HG02973 (cell line): ENCODE measurements at regions not wholly inside any gene's neighbourhood (a gene's known extent, or its start where the extent isn't known, plus 50 kb on each side); places are given as distances from the start of the nearest gene placed in this dataset.

Experiments used
- ATAC-seq: cut with Tn5 transposase; IDR thresholded peaks from one replicate; pipeline ENCODE4 v1.9.1; 2021; ENCODE audit warnings: moderate library complexity; ENCODE audit not compliant: unreplicated experiment

GRCh38 chr3:107992976-107993684, 97.7 kb downstream of the CD47 start:
- no peak for ATAC-seq

GRCh38 chr3:107990926-107991325, 99.9 kb downstream of the CD47 start:
- ATAC-seq, result no peak

GRCh38 chr3:107990433-107990832, 100.4 kb downstream of the CD47 start:
- ATAC-seq, result no peak

DNA sequence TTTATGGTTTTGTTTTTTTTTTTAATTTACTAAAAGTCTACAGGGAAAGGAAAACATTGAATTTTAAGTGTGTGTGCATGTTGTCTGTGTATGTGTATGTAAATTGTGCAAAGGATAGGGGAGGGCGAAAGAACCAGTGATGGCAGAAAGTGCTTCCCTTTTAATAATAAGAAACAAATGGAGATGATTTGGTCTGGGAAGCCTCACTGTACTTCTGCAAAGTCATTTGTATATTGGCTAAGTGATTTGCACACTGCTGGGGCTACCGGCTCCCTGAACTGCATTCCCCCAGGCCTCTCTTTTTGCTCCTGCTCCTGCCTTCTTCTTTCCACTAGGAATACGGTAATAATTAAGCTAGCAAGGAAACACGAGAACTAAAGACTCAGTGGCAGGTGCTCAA, 101.2 kb downstream of the CD47 start:
- no peak for ATAC-seq

DNA sequence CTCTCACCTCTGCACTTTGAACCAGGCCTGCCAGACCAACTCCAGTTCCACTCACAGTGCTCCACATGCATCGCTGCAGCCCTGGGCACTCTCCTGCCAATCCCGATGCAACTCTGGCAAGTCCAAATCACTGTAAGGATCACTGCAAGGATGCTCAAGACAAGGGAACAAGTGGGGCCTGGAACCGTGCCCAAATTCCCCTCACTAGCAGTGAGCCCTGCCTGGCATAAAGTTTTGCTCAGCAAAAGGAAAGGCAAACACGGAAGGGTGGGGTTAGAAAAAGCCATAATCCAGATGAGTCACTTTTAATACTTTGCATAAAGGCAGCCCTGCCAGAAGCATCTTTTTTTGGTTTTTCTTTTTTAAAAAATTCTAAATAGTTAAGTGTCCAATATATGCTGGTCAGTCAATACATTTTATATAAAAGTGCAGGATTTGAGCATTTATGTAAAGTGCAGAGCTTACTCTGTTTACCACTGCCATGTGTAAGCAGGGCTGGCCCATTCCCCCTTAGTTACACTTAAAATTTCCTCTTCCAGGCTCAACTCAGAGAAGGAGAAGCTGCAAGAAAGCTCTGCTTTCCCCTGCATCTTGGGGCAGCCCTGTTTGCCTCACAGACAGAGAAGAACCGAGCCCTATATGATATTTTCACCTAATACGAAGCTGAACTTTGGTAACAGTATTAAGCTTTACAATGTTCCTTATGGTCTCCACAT, 102.2 kb downstream of the CD47 start:
- ATAC-seq, result no peak

- no peak for ATAC-seq
Observed at GRCh38 chr3:107987036-107987939, 103.5 kb downstream of the CD47 start.

DNA sequence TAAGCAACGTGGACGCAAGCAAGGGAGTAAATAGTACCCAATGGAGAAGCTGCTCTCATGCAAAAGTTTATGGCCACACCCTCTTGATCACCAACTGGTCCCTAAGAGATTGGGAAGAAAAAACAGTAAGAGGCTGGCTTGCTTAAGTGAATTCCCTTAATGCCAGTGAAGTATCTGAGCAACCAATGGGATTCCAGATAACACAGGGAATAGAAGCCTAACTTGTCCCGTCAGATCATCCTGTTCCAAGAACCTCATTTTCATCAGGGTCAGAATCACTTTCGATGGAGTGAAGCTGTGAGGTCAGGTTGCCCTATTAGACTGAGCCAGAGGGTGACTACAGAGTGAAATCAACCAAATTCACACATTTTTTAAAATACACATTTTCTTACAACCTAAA, 104.3 kb downstream of the CD47 start:
- ATAC-seq, result no peak

GRCh38 chr3:107985496-107985895, 105.3 kb downstream of the CD47 start:
- peak; percentile 99 for ATAC-seq

- no peak for ATAC-seq
Observed at GRCh38 chr3:107983247-107983646, 107.6 kb downstream of the CD47 start.

DNA sequence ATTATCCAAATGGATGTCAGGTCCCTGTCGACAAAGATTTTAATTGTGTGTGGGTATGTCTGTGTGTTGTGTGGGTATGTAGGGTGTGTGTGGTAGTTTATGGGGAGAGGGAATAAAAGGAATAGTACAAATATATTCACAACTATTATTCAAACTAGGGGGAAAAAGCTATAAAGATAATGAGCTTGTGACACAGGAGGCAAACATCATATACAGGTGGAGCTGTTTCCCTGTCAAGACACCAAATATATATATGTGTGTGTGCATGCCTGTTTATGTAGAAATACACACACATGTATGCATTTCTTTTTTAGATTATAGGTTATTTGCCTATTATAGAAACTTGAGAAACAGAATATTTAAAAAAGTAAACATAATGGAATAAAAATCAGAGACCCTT, 108.7 kb downstream of the CD47 start:
- ATAC-seq, result no peak

GRCh38 chr3:107981471-107982111, 109.2 kb downstream of the CD47 start:
- ATAC-seq, result no peak

- no peak for ATAC-seq
Observed at GRCh38 chr3:107979538-107979937, 111.3 kb downstream of the CD47 start.

DNA sequence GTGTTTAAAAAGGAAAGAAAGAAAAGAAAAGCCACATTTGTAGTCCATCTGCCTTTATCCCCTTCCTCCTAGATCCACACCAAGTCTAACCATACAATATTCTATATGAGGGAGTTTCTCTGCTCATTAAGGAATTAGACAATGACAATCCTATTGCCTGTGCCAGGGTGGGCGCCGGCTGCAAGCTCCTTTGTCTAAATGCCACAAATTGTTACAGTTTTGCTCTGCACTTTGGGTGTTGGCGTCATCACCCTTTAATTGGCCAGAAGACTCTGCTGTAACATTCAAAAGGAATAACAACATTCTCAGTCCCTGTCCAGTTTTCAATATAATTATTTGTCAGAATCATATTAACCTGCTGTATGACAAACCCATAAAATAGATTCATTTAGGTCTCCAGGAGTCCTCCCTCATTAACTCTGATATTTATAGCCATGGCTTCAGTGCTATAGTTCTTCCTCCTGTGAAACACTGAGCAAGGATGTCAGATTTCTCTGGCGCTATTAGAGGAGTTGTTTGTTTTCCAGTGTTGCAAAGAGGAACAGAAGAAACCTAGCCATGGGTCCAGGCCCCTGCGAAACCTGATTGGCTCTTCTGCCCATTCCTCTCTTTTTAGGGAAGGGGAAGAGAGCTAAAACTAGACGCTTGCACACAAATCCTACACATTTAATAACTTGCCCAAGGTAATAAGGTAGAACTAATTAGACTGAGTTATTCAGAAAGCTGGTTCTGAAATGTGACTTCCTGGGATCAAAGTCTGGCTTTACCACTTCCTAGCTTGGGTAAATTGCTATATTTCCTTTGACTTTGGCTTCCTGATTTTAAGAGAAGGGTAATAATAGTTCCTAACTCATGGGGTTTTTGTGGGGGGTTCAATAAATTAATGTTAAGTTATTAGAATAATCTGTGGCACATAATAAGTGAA, 112.4 kb downstream of the CD47 start:
- ATAC-seq, result no peak

- no peak for ATAC-seq
Observed at GRCh38 chr3:107977221-107978130, 113.4 kb downstream of the CD47 start.

DNA sequence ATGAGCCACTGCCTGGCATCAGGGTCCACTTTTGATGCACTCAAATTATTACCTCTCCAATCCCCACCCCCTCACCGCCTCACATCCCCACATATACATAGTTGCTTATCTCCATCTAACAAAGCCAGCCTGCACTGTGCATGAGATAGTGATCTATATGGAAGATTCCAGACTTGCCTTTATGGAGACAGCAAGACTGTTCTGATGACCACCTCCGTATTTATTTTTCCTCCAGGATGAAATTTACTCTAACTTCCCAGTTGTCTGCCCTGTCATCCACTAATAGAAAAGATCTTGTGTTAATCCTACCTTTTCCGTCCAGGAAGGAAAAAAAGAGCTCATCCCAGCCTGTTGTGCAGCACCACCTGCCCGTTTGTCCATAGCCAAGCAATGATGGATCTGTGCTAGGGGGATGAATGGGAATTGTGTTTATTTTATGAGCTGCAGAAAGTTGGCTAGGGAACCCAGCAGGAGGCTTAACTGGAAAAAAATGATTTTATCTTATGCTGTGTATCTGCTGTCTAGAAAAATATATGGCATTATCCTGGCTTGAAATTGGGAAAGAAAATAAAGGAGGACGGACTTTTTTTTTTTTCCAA, 114.5 kb downstream of the CD47 start:
- no peak for ATAC-seq

GRCh38 chr3:107975529-107976201, 115.2 kb downstream of the CD47 start:
- no peak for ATAC-seq

- no peak for ATAC-seq
Observed at GRCh38 chr3:107973961-107974360, 116.9 kb downstream of the CD47 start.

DNA sequence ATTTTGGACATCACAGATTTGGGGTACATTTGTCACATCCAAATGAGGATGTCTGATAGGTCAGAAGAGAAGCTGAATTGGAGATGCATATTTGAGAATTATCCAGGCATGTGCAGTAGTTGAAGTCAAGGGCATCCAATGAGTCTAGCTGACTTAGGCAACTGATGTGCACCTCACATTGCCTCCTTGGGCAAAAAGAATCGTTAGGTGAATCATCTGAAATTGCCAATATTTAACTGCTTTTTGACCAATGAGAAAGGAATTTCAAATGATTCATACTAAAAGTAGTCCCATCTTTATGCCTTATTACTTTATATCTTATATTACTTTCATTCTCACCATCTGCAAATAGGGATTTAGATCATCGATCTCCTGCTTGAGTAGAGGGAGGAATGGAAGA, 117.7 kb downstream of the CD47 start:
- ATAC-seq, result no peak
